ENCODE measurements at regions not wholly inside any gene's neighbourhood (a gene's known extent, or its start where the extent isn't known, plus 50 kb on each side); places are given as distances from the start of the nearest gene placed in this dataset.
"Not testable (repeated sequence)": the region's sequence is repeated elsewhere in the genome, so short reads cannot be mapped to it uniquely, and the experiment has no call there.

- not testable (repeated sequence) for DNase-seq
Measured at GRCh38 chr5:97234380-97234779, 51.3 kb upstream of the RIOK2 start.

- no peak for DNase-seq
Measured at GRCh38 chr5:97242341-97242740, 59.3 kb upstream of the RIOK2 start.

GRCh38 chr5:97243353-97243752 lies 60.3 kb upstream of the RIOK2 start:
- no peak for DNase-seq

GRCh38 chr5:97245386-97245785 lies 62.3 kb upstream of the RIOK2 start:
- DNase-seq, result no peak

GRCh38 chr5:97250113-97250512 lies 67.1 kb upstream of the RIOK2 start:
- no peak for DNase-seq

- DNase-seq, result no peak
Measured at GRCh38 chr5:97266076-97266475, 83.0 kb upstream of the RIOK2 start.

- no peak for DNase-seq
Measured at GRCh38 chr5:97266576-97266975, 83.5 kb upstream of the RIOK2 start.

GRCh38 chr5:97267767-97268166 lies 84.7 kb upstream of the RIOK2 start:
- DNase-seq, result no peak

- no peak for DNase-seq
Measured at GRCh38 chr5:97276474-97277120, 93.5 kb upstream of the RIOK2 start.

- DNase-seq, result no peak
Measured at GRCh38 chr5:97281257-97281656, 98.2 kb upstream of the RIOK2 start.

- DNase-seq, result no peak
Measured at GRCh38 chr5:97297063-97297703, 114.1 kb upstream of the RIOK2 start.

- DNase-seq, result no peak
Measured at GRCh38 chr5:97297704-97298091, 114.7 kb upstream of the RIOK2 start.

GRCh38 chr5:97301181-97301580 lies 118.1 kb upstream of the RIOK2 start:
- DNase-seq, result not testable (repeated sequence)

GRCh38 chr5:97338729-97339128 lies 155.7 kb upstream of the RIOK2 start:
- DNase-seq, result no peak

GRCh38 chr5:97355775-97356174 lies 172.7 kb upstream of the RIOK2 start:
- DNase-seq, result no peak

GRCh38 chr5:97363577-97363976 lies 180.5 kb upstream of the RIOK2 start:
- no peak for DNase-seq

GRCh38 chr5:97364731-97365130 lies 181.7 kb upstream of the RIOK2 start:
- DNase-seq, result no peak

- no peak for DNase-seq
Measured at GRCh38 chr5:97365163-97365845, 182.3 kb upstream of the RIOK2 start.

- DNase-seq, result no peak
Measured at GRCh38 chr5:97365918-97366317, 182.9 kb upstream of the RIOK2 start.

- DNase-seq, result no peak
Measured at GRCh38 chr5:97375959-97376358, 192.9 kb upstream of the RIOK2 start.

GRCh38 chr5:97377582-97377981 lies 194.5 kb upstream of the RIOK2 start:
- no peak for DNase-seq

GRCh38 chr5:97383996-97384395 lies 200.9 kb upstream of the RIOK2 start:
- DNase-seq, result no peak

GRCh38 chr5:97388794-97389193 lies 205.7 kb upstream of the RIOK2 start:
- no peak for DNase-seq

GRCh38 chr5:97400537-97400936 lies 217.5 kb upstream of the RIOK2 start:
- DNase-seq, result no peak
